Endothelial cell of umbilical vein (primary cell): ENCODE measurements at regions not wholly inside any gene's neighbourhood (a gene's known extent, or its start where the extent isn't known, plus 50 kb on each side); places are given as distances from the start of the nearest gene placed in this dataset.

Experiments
- BruUV-seq: library from RNA; stranded (reverse); fragments of 400-500 nt; replicated peaks from 2 replicates; lab custom pipeline; 2021; lab: Mats Ljungman, UMichigan
- CTCF ChIA-PET: fragments of 300-600, 350-600 bp; sonication (Branson Sonifier 250); formaldehyde crosslinking; loops from one replicate; lab custom pipeline; 2021; ENCODE audit warnings: antibody characterized with exemption, inconsistent platforms; lab: Charles Lee
- POLR2A ChIA-PET: fragments of 300-600, 350-600 bp; sonication (Branson Sonifier 250); formaldehyde crosslinking; loops from one replicate; lab custom pipeline; 2021; ENCODE audit warnings: antibody characterized with exemption, inconsistent platforms; lab: Charles Lee
- DNase-seq: peaks from one replicate; pipeline ENCODE4 v3.0.0-alpha.2; 2011; ENCODE audit warnings: low read depth, low spot score
- FAIRE-seq: peaks from 2 replicates; lab custom pipeline; 2011; peaks lifted over from hg19 to GRCh38; lab: Jason Lieb, UNC
- H2AFZ ChIP-seq: 2 replicates; pipeline ENCODE4 v1.6.0; 2012; ENCODE audit warnings: low read depth, low read length, control low read depth, inconsistent platforms
- H3K27ac ChIP-seq: 2 replicates; pipeline ENCODE4 v1.5.1; 2011; ENCODE audit warnings: low read depth, mild to moderate bottlenecking, control low read depth, low read length, moderate library complexity; ENCODE audit not compliant: insufficient read depth
- H3K27me3 ChIP-seq, 2 experiments: 2 replicates each; pipeline versions ENCODE4 v1.6.0 to v1.6.1; 2011; ENCODE audit warnings: low read length in 2 of 2, mixed read lengths in 1 of 2; ENCODE audit not compliant: control insufficient read depth in 2 of 2, insufficient read depth in 2 of 2
- H3K36me3 ChIP-seq, 2 experiments: 2 replicates in 1 of 2; 3 replicates in 1 of 2; pipeline ENCODE4 v1.5.1; 2011; ENCODE audit warnings: low read length in 2 of 2, mild to moderate bottlenecking in 1 of 2, moderate library complexity in 1 of 2; ENCODE audit not compliant: control insufficient read depth in 2 of 2, insufficient read depth in 2 of 2; ENCODE audit errors: extremely low read depth in 1 of 2
- H3K4me1 ChIP-seq: 3 replicates; pipeline ENCODE4 v1.5.1; 2011; ENCODE audit warnings: mild to moderate bottlenecking, low read length; ENCODE audit not compliant: control insufficient read depth, insufficient read depth; ENCODE audit errors: extremely low read depth
- H3K4me2 ChIP-seq: 2 replicates; pipeline ENCODE4 v1.6.1; 2011; ENCODE audit warnings: low read length, control low read depth, mixed read lengths; ENCODE audit not compliant: insufficient read depth
- H3K4me3 ChIP-seq, 3 experiments: fragments of 200-600 bp in 1 of 3; sonication (generic), shearing (Covaris generic) in 1 of 3; replicated peaks in 1 of 3; 2 replicates each; pipeline ENCODE4 v1.5.1; 2011 to 2016; ENCODE audit warnings: control low read depth in 3 of 3, low read length in 3 of 3, mild to moderate bottlenecking in 2 of 3, inconsistent platforms in 1 of 3, low read depth in 1 of 3, moderate library complexity in 1 of 3; ENCODE audit not compliant: insufficient read depth in 1 of 3
- H3K79me2 ChIP-seq: 2 replicates; pipeline ENCODE4 v1.6.0; 2012; ENCODE audit warnings: low read length, inconsistent platforms; ENCODE audit not compliant: control insufficient read depth, insufficient read depth
- H3K9ac ChIP-seq: replicated peaks from 2 replicates; pipeline ENCODE3; 2011; ENCODE audit warnings: low read length, control low read depth; ENCODE audit not compliant: insufficient read depth; ENCODE audit errors: extremely low read depth
- H3K9me1 ChIP-seq: replicated peaks from 3 replicates; pipeline ENCODE4 v1.6.0; 2011; ENCODE audit warnings: mild to moderate bottlenecking, low read length; ENCODE audit not compliant: control insufficient read depth, insufficient read depth; ENCODE audit errors: extremely low read depth
- H3K9me3 ChIP-seq: replicated peaks from 2 replicates; pipeline ENCODE4 v1.5.1; 2012; ENCODE audit warnings: low read length, inconsistent platforms; ENCODE audit not compliant: control insufficient read depth, insufficient read depth
- H4K20me1 ChIP-seq: replicated peaks from 2 replicates; pipeline ENCODE3; 2011; ENCODE audit warnings: mild to moderate bottlenecking, low read length; ENCODE audit not compliant: control insufficient read depth, insufficient read depth; ENCODE audit errors: extremely low read depth
- CTCF ChIP-seq, 2 donors: IDR thresholded peaks; 1 replicate in 1 of 2; 2 replicates in 1 of 2; pipeline ENCODE4 v1.5.1; 2011; ENCODE audit warnings: low read length in 2 of 2, mild to moderate bottlenecking in 2 of 2, moderate library complexity in 2 of 2, control low read depth in 1 of 2, inconsistent platforms in 1 of 2, low read depth in 1 of 2; ENCODE audit not compliant: insufficient read depth in 1 of 2; ENCODE audit errors: extremely low read depth in 1 of 2
- EZH2 ChIP-seq: IDR thresholded peaks from 2 replicates; pipeline ENCODE4 v1.6.1; 2012; ENCODE audit warnings: borderline replicate concordance, low read depth, mild to moderate bottlenecking, moderate library complexity, low read length, inconsistent platforms; ENCODE audit not compliant: severe bottlenecking
- FOS ChIP-seq: IDR thresholded peaks from 2 replicates; pipeline ENCODE4 v1.6.1; 2011; ENCODE audit warnings: mild to moderate bottlenecking, low read length, moderate library complexity, borderline replicate concordance; ENCODE audit not compliant: insufficient read depth
- GATA2 ChIP-seq: IDR thresholded peaks from 2 replicates; pipeline ENCODE4 v1.7.0; 2011; ENCODE audit warnings: low read depth, mild to moderate bottlenecking, moderate library complexity, mixed read lengths, low read length; ENCODE audit not compliant: insufficient read length, insufficient read depth
- JUN ChIP-seq: IDR thresholded peaks from 2 replicates; pipeline ENCODE4 v1.6.1; 2011; ENCODE audit warnings: borderline replicate concordance, low read depth; ENCODE audit not compliant: insufficient read length, insufficient read depth
- MAX ChIP-seq: IDR thresholded peaks from 2 replicates; pipeline ENCODE4 v1.6.1; 2011; ENCODE audit not compliant: insufficient read depth, insufficient read length
- MYC ChIP-seq: IDR thresholded peaks from one replicate; pipeline ENCODE4 v1.6.1; 2011; ENCODE audit warnings: mild to moderate bottlenecking, low read depth, low read length
- POLR2A ChIP-seq: IDR thresholded peaks from 2 replicates; pipeline ENCODE4 v1.6.1; 2012; ENCODE audit warnings: low read depth, mild to moderate bottlenecking, control low read depth, low read length
- POLR2AphosphoS5 ChIP-seq: IDR thresholded peaks from 2 replicates; pipeline ENCODE4 v1.6.1; 2012; ENCODE audit warnings: low read depth, mild to moderate bottlenecking, control low read depth, low read length, moderate library complexity; ENCODE audit not compliant: insufficient read depth
- dilution Hi-C: fragments of 300-500 bp; cut with MboI; formaldehyde crosslinking; loops from one replicate; pipeline ENCODE4 v1.15.0; 2019; ENCODE audit warnings: low sequenced_read_pairs; ENCODE audit not compliant: extremely low pct_ligation_motif_present
- intact Hi-C: fragments of 100-400 bp; cut with micrococcal nuclease; formaldehyde crosslinking; loops from one replicate; pipeline ENCODE4 v1.10.0; 2022

DNA sequence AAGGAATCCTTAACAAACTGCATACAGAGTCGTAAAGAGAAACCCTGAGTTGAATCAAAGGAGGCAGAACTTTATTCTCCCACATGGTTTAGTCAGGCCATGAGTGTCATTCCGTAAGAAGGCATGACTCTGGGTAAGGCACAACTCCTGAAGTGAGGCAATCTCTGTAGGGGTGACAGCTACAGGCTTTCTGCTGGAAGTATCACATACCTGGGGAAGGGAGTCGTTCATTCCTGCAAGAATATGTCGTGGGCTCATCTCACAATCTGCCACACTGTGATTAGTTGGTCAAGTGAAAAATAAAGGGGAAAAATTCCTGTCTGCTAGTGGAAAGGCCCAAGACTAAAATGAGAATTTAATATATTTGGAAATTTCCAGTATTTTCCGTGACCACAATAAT, 392.6 kb downstream of the POM121L12 start:
- Histone ChIP-seq H3K36me3 (no peaks in the 10 kb centered on the region), H3K27ac (no peak overlapping the region), H3K9me1 (no peaks in the 10 kb centered on the region), H2AFZ (no peak overlapping the region), H3K9me3 (no peaks in the 10 kb centered on the region), H3K79me2 (no peaks in the 10 kb centered on the region), H3K4me1 (no peaks in the 10 kb centered on the region), H3K4me2 (no peak overlapping the region), H3K4me3 (no peak overlapping the region), H4K20me1 (no peaks in the 10 kb centered on the region), H3K27me3 (no peaks in the 10 kb centered on the region), H3K9ac (no peak overlapping the region)
- POLR2A ChIA-PET, result no interaction called here
- DNase-seq (no peak), FAIRE-seq (no peak)
- dilution Hi-C loops, result no loop called here
- TF ChIP-seq MAX (no peak), GATA2 (no peak)
- CTCF ChIA-PET, result no interaction called here
- intact Hi-C loops, result no loop called here
- no TSS peak for BruUV-seq

GRCh38 chr7:53431901-53432300, 396.5 kb downstream of the POM121L12 start:
- H3K4me2 ChIP-seq, result no peak overlapping the region
- FAIRE-seq, result no peak

More at GRCh38 chr7:53431901-53432300, 396.5 kb downstream of the POM121L12 start:
- TF ChIP-seq FOS (no peak), EZH2 (no peak), POLR2AphosphoS5 (no peak), CTCF (IDR thresholded peaks at IDR 0.05; ENCODE audit: extremely low read depth in 1 of 2, insufficient read depth in 1 of 2, low read depth in 1 of 2, low read length in 2 of 2) (no peak), POLR2A (no peak), MYC (no peak), JUN (no peak), MAX (no peak), GATA2 (no peak)
- ChIA-PET POLR2A (no interaction called here), CTCF (no interaction called here)
- H3K27me3 ChIP-seq, result no peaks in the 10 kb centered on the region
- H2AFZ ChIP-seq, result no peak overlapping the region
- no peak overlapping the region for H3K27ac ChIP-seq
- no peak overlapping the region for H3K9ac ChIP-seq
- H3K9me1 ChIP-seq, result no peaks in the 10 kb centered on the region
- no peaks in the 10 kb centered on the region for H3K9me3 ChIP-seq
- no peaks in the 10 kb centered on the region for H3K79me2 ChIP-seq
- H4K20me1 ChIP-seq, result no peaks in the 10 kb centered on the region
- no TSS peak for BruUV-seq
- no peak for DNase-seq
- dilution Hi-C loops (no loop called here), intact Hi-C loops (no loop called here)
- H3K4me3 ChIP-seq, result no peak overlapping the region
- no peaks in the 10 kb centered on the region for H3K4me1 ChIP-seq
- H3K36me3 ChIP-seq, result no peaks in the 10 kb centered on the region
